ENCODE measurements at regions not wholly inside any gene's neighbourhood (a gene's known extent, or its start where the extent isn't known, plus 50 kb on each side); places are given as distances from the start of the nearest gene placed in this dataset.

DNA sequence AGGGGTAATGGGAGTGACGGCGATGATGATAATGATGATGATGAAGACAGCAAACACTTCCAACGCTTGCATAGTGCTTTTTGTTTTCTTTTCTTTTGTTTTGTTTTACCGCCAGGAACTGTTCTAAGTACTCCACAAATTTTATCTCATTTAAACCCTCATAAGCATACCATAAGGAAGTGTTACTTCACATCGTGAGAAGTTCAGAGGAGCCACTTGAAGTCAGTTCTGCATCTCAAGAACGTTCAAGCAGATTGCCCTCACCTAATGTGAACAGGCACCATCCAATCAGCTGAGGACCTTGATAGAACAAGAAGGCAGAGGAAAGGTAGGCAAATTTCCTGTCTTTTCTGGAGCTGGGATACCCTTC lies 104.1 kb downstream of the LSM3 start:
- TF ChIP-seq, protein P1, sequence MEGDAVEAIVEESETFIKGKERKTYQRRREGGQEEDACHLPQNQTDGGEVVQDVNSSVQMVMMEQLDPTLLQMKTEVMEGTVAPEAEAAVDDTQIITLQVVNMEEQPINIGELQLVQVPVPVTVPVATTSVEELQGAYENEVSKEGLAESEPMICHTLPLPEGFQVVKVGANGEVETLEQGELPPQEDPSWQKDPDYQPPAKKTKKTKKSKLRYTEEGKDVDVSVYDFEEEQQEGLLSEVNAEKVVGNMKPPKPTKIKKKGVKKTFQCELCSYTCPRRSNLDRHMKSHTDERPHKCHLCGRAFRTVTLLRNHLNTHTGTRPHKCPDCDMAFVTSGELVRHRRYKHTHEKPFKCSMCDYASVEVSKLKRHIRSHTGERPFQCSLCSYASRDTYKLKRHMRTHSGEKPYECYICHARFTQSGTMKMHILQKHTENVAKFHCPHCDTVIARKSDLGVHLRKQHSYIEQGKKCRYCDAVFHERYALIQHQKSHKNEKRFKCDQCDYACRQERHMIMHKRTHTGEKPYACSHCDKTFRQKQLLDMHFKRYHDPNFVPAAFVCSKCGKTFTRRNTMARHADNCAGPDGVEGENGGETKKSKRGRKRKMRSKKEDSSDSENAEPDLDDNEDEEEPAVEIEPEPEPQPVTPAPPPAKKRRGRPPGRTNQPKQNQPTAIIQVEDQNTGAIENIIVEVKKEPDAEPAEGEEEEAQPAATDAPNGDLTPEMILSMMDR (IDR thresholded peaks at IDR 0.05; ENCODE audit: unreplicated experiment), result no peak
- Mint-ChIP-seq H3K4me3 (ENCODE audit: low read depth) (no peak overlapping the region), H3K4me1 (ENCODE audit: low read depth) (peaks cover 2% of the 10 kb centered on the region), H3K36me3 (ENCODE audit: insufficient read depth) (no peaks in the 10 kb centered on the region), H3K9me3 (ENCODE audit: low read depth) (no peaks in the 10 kb centered on the region), H3K27me3 (peaks cover 24% of the 10 kb centered on the region), H3K27ac (no peak overlapping the region)
- DNase-seq (ENCODE audit: low spot score, unreplicated experiment), result no peak

DNA sequence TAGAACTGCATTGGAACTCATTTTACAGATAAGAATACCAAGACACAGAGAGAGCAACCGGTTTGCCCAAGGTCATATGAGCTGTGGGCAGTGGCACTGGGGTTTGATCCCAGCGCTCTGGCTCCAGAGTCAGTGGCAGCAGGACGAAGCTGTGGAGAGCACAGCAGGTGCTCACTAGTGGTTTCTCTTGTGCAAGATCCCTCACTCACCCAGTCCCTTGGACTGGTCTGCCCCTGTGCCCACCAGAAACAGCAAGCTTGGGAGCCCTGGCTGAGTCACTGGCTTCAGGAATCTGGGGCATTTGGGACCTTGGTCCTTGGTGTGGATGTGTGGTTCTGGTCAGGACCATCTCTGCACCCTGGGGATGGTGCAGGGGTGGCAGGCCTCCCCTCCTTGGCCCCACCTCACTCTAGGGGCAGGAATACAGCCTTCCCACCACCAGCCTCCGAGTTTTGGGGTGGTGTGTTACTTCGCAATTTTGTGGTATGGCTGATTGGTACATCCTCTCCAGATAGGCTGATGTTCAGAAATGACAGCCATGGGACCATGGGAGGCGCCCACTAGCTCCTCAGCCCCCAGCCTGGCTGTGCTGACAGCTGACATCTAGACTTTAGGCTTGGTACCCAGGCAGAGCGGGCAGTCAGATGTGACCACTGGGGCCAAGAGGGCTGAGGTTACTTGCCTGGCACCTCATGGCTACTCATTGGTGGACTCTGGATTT lies 104.6 kb downstream of the LSM3 start:
- Mint-ChIP-seq H3K4me1 (ENCODE audit: low read depth) (peaks cover 2% of the 10 kb centered on the region), H3K27me3 (peaks cover 24% of the 10 kb centered on the region), H3K9me3 (ENCODE audit: low read depth) (no peaks in the 10 kb centered on the region), H3K36me3 (ENCODE audit: insufficient read depth) (no peaks in the 10 kb centered on the region), H3K27ac (no peak overlapping the region), H3K4me3 (ENCODE audit: low read depth) (no peak overlapping the region)
- TF ChIP-seq, protein P1 (IDR thresholded peaks at IDR 0.05; ENCODE audit: unreplicated experiment), result no peak
- no peak for DNase-seq (ENCODE audit: low spot score, unreplicated experiment)

DNA sequence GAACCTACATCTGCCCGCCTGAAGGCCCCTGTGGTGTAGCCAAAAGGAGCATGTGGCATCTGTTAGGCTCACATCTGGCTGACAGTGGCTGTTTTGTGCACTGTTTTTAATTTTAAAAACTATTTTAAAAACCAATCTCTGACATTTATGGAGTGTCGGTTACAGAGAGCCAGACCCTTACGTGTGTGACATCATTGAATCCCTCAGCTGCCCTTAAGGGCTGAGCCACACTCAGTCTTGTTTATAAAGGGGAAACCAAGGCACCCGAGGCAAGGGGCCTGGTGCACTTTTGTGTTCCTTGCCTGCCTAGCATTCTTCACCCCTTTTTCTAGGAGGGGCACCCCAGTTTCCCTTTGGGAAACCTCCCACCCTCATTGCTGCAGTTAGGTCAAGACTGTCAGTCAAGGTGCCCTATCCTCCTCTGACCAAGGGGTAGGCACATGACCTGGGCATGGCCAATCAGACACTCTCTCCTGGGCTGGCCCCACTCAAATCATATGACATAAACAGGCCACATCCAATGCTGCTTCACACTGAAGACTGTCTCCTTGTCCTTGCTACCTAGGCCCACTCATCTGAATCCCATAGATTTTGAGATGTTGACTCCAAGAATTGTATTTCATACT lies 105.3 kb downstream of the LSM3 start:
- Mint-ChIP-seq H3K9me3 (ENCODE audit: low read depth) (no peaks in the 10 kb centered on the region), H3K4me3 (ENCODE audit: low read depth) (no peak overlapping the region), H3K4me1 (ENCODE audit: low read depth) (peaks cover 2% of the 10 kb centered on the region), H3K36me3 (ENCODE audit: insufficient read depth) (no peaks in the 10 kb centered on the region), H3K27ac (no peak overlapping the region), H3K27me3 (peaks cover 24% of the 10 kb centered on the region)
- TF ChIP-seq, protein P1 (IDR thresholded peaks at IDR 0.05; ENCODE audit: unreplicated experiment), result no peak
- DNase-seq (ENCODE audit: low spot score, unreplicated experiment), result no peak

DNA sequence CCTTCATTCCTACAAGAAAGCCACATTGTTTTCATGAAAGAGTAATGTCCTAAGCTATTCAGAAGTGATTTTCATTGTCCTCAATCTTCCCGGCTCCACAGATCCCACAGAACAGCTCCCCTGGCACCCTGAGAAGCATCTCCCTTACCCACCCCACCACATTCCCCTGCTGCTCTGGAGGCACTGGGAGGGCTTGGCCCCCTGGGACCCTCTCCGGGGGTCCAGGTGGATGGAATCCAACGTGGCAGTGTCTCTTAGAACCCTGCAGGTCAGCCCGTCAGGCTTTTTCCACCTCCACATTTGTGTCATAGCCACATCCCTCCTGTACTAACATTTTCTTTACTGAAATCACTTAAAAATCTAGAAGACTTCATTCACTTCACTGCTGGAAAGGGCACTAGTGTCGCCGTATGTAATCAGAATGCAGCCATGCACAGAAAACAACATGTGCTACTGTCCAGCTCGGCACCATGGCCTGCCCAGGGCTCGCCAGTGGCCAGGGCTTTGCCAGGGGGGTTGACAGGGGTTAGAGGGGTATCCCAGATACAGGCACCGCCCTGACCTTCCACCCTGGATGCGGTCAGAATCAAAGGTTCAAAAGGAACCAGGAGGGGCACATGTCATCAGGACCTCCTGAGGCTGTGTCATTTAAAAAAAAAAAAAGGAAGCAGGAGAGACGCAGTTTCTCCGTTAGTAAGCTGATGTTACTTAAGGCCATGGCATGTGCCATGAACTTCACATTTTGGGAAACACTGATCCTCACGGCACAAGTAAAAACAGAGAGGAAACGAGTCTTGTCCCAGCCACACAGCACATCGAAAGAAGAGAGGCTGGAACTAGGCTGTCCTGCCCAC lies 106.3 kb downstream of the LSM3 start:
- Mint-ChIP-seq H3K4me3 (ENCODE audit: low read depth) (no peak overlapping the region), H3K27ac (no peak overlapping the region), H3K36me3 (ENCODE audit: insufficient read depth) (no peaks in the 10 kb centered on the region), H3K27me3 (peaks cover 19% of the 10 kb centered on the region), H3K4me1 (ENCODE audit: low read depth) (peaks cover 5% of the 10 kb centered on the region), H3K9me3 (ENCODE audit: low read depth) (no peaks in the 10 kb centered on the region)
- no peak for DNase-seq (ENCODE audit: low spot score, unreplicated experiment)
- TF ChIP-seq, protein P1 (IDR thresholded peaks at IDR 0.05; ENCODE audit: unreplicated experiment), result no peak

DNA sequence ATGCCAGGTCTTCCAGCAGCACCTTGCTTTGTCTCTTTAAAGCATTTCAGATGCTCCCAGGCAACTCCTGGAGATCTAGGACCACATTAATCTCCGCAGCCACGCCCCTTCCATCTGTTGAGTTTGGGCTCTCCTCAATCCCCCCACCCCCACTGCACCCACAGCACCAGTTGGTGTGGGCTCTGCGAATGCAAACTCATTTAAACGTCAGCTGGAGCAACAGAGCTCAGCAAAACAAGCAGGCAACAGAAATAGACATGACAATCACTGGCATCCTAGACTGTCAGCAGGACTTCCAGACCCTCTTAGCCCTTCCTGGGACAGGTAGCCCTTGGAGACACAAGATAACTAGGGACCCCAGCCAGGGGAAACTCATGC lies 106.9 kb downstream of the LSM3 start:
- peaks cover 22% of the 10 kb centered on the region for H3K27me3 Mint-ChIP-seq
- no peak overlapping the region for H3K27ac Mint-ChIP-seq
- H3K9me3 Mint-ChIP-seq (ENCODE audit: low read depth), result no peaks in the 10 kb centered on the region
- H3K4me3 Mint-ChIP-seq (ENCODE audit: low read depth), result no peak overlapping the region
- H3K4me1 Mint-ChIP-seq (ENCODE audit: low read depth), result peaks cover 9% of the 10 kb centered on the region
- TF ChIP-seq, protein P1 (IDR thresholded peaks at IDR 0.05; ENCODE audit: unreplicated experiment), result no peak
- no peaks in the 10 kb centered on the region for H3K36me3 Mint-ChIP-seq (ENCODE audit: insufficient read depth)
- DNase-seq (ENCODE audit: low spot score, unreplicated experiment), result no peak

All from progenitor cell of endocrine pancreas (in vitro differentiated cells).